Caco-2 (cell line): ENCODE measurements at regions not wholly inside any gene's neighbourhood (a gene's known extent, or its start where the extent isn't known, plus 50 kb on each side); places are given as distances from the start of the nearest gene placed in this dataset.

ENCODE experiments used
- BruUV-seq: library from RNA; stranded (reverse); fragments of 400-500 nt; replicated peaks from 2 replicates; lab custom pipeline; 2021; lab: Mats Ljungman, UMichigan
- CTCF ChIA-PET: fragments of 300-600 bp; sonication (Branson Sonifier 250); formaldehyde crosslinking; loops from one replicate; lab custom pipeline; 2022; ENCODE audit warnings: antibody characterized with exemption; lab: Charles Lee
- POLR2A ChIA-PET: fragments of 300-600 bp; sonication (Branson Sonifier 250); formaldehyde crosslinking; loops from one replicate; lab custom pipeline; 2022; ENCODE audit warnings: antibody characterized with exemption; lab: Charles Lee
- DNase-seq, 2 experiments: peaks; one replicate each; pipeline versions ENCODE4 v3.0.0 to v3.0.0-alpha.2; 2020 to 2022
- H3K27me3 ChIP-seq: replicated peaks from 2 replicates; pipeline ENCODE4 v1.6.0; 2011; ENCODE audit warnings: low read length; ENCODE audit not compliant: control insufficient read depth, insufficient read depth
- H3K36me3 ChIP-seq: 2 replicates; pipeline ENCODE4 v1.5.1; 2011; ENCODE audit warnings: low read length; ENCODE audit not compliant: control insufficient read depth, insufficient read depth
- H3K4me1 ChIP-seq: fragments of 250-450 bp; sonication (Bioruptor Pico); 2 replicates; pipeline ENCODE4 v1.5.1; 2020; ENCODE audit warnings: mild to moderate bottlenecking
- H3K4me3 ChIP-seq: 2 replicates; pipeline ENCODE4 v1.5.1; 2011; ENCODE audit warnings: low read depth, mild to moderate bottlenecking, control low read depth, low read length
- H3K9me3 ChIP-seq: fragments of 250-450 bp; sonication (Bioruptor Pico); 2 replicates; pipeline ENCODE4 v1.5.1; 2020; ENCODE audit warnings: mild to moderate bottlenecking, moderate library complexity
- H3K27ac Mint-ChIP-seq: one replicate; pipeline ENCODE4 v1.8.0; 2022; ENCODE audit warnings: mixed read lengths; ENCODE audit not compliant: unreplicated experiment
- H3K27me3 Mint-ChIP-seq: one replicate; pipeline ENCODE4 v1.8.0; 2022; ENCODE audit warnings: mixed read lengths; ENCODE audit not compliant: insufficient read depth, unreplicated experiment
- H3K36me3 Mint-ChIP-seq: one replicate; pipeline ENCODE4 v1.8.0; 2022; ENCODE audit warnings: mild to moderate bottlenecking, mixed read lengths; ENCODE audit not compliant: insufficient read depth, unreplicated experiment
- H3K4me1 Mint-ChIP-seq: one replicate; pipeline ENCODE4 v1.8.0; 2022; ENCODE audit warnings: low read depth, mixed read lengths; ENCODE audit not compliant: unreplicated experiment
- H3K4me3 Mint-ChIP-seq: one replicate; pipeline ENCODE4 v1.8.0; 2022; ENCODE audit warnings: mild to moderate bottlenecking, moderate library complexity, mixed read lengths; ENCODE audit not compliant: unreplicated experiment
- H3K9me3 Mint-ChIP-seq: one replicate; pipeline ENCODE4 v1.8.0; 2022; ENCODE audit warnings: mixed read lengths; ENCODE audit not compliant: unreplicated experiment
- intact Hi-C: fragments of 100-400 bp; cut with micrococcal nuclease; formaldehyde crosslinking; loops from one replicate; pipeline ENCODE4 v1.10.0; 2022; ENCODE audit not compliant: unreplicated experiment
- TF ChIP-seq, protein P1 (sequence below), 2 experiments: fragments of 200-600 bp in 1 of 2; IDR thresholded peaks; 1 replicate in 1 of 2; 2 replicates in 1 of 2; pipeline versions ENCODE4 v1.5.1 to v1.8.0; 2011 to 2022; ENCODE audit warnings: antibody characterized with exemption in 1 of 2, control low read depth in 1 of 2, inconsistent platforms in 1 of 2, low read depth in 1 of 2, low read length in 1 of 2, mild to moderate bottlenecking in 1 of 2, moderate library complexity in 1 of 2; ENCODE audit not compliant: insufficient read depth in 1 of 2, severe bottlenecking in 1 of 2, unreplicated experiment in 1 of 2

DNA sequence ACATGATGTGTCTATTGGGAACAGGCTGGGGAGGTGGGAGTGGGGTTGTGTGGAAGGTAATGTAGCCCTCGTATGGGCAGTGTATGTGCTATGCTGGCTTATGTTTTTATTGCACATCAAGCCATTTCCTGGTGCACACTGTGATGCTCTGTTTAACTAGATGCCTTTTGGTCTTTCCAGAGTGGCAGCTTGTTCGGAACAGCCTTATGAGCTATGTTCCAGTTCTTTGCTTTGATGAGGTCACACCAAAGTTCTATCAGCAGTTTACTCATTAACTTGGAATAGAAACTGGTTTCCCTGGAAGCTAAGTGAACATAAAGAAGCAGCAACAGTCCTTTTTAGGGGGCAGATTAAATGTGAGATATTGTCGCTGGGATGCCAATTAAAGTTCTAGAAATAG lies 133.9 kb downstream of the DIPK2A start:
- Mint-ChIP-seq H3K27ac (no peak overlapping the region), H3K9me3 (no peaks in the 10 kb centered on the region), H3K4me3 (no peak overlapping the region), H3K4me1 (no peaks in the 10 kb centered on the region), H3K36me3 (no peaks in the 10 kb centered on the region), H3K27me3 (no peaks in the 10 kb centered on the region)
- TF ChIP-seq, protein P1, sequence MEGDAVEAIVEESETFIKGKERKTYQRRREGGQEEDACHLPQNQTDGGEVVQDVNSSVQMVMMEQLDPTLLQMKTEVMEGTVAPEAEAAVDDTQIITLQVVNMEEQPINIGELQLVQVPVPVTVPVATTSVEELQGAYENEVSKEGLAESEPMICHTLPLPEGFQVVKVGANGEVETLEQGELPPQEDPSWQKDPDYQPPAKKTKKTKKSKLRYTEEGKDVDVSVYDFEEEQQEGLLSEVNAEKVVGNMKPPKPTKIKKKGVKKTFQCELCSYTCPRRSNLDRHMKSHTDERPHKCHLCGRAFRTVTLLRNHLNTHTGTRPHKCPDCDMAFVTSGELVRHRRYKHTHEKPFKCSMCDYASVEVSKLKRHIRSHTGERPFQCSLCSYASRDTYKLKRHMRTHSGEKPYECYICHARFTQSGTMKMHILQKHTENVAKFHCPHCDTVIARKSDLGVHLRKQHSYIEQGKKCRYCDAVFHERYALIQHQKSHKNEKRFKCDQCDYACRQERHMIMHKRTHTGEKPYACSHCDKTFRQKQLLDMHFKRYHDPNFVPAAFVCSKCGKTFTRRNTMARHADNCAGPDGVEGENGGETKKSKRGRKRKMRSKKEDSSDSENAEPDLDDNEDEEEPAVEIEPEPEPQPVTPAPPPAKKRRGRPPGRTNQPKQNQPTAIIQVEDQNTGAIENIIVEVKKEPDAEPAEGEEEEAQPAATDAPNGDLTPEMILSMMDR (IDR thresholded peaks at IDR 0.05; ENCODE audit: insufficient read depth in 1 of 2, low read depth in 1 of 2, low read length in 1 of 2, severe bottlenecking in 1 of 2, unreplicated experiment in 1 of 2): no peak
- Histone ChIP-seq H3K4me3 (no peak overlapping the region), H3K27me3 (no peaks in the 10 kb centered on the region), H3K9me3 (no peaks in the 10 kb centered on the region; the same call in 1 of the 2 replicates), H3K4me1 (peaks cover 28% of the 10 kb centered on the region), H3K36me3 (no peaks in the 10 kb centered on the region)
- peak; percentile 43 to 51 for DNase-seq
- intact Hi-C loops: no loop called here
- POLR2A ChIA-PET: no interaction called here
- no TSS peak for BruUV-seq
- CTCF ChIA-PET: no interaction called here

DNA sequence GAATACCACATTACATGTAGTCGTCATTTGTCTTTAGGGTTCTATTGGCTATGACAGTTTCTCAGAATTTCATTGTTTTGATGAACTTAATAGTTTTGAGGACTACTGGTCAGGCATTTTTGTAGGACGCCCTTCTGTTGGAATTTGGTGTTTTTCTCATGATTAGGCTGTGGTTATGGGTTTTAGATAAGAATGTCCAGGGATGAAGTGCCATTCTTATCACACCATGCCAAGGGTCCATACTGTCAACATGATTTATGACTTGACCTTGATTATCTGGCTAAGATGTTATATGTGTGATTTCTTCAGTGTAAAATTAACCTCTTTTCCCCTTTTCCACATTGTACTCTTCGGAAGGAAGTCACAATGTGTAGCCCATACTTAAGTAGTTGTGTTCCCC lies 135.3 kb downstream of the DIPK2A start:
- ChIA-PET POLR2A (no interaction called here), CTCF (no interaction called here)
- H3K27me3 Mint-ChIP-seq: no peaks in the 10 kb centered on the region
- intact Hi-C loops: no loop called here
- DNase-seq: no peak
- Histone ChIP-seq H3K4me1 (peaks cover 28% of the 10 kb centered on the region), H3K36me3 (no peaks in the 10 kb centered on the region), H3K27me3 (no peaks in the 10 kb centered on the region), H3K4me3 (no peak overlapping the region), H3K9me3 (no peaks in the 10 kb centered on the region; the same call in 1 of the 2 replicates)
- no peaks in the 10 kb centered on the region for H3K9me3 Mint-ChIP-seq
- H3K4me3 Mint-ChIP-seq: no peak overlapping the region
- no TSS peak for BruUV-seq
- TF ChIP-seq, protein P1 (IDR thresholded peaks at IDR 0.05; ENCODE audit: insufficient read depth in 1 of 2, low read depth in 1 of 2, low read length in 1 of 2, severe bottlenecking in 1 of 2, unreplicated experiment in 1 of 2): no peak
- no peaks in the 10 kb centered on the region for H3K36me3 Mint-ChIP-seq
- H3K4me1 Mint-ChIP-seq: no peaks in the 10 kb centered on the region
- H3K27ac Mint-ChIP-seq: no peak overlapping the region

DNA sequence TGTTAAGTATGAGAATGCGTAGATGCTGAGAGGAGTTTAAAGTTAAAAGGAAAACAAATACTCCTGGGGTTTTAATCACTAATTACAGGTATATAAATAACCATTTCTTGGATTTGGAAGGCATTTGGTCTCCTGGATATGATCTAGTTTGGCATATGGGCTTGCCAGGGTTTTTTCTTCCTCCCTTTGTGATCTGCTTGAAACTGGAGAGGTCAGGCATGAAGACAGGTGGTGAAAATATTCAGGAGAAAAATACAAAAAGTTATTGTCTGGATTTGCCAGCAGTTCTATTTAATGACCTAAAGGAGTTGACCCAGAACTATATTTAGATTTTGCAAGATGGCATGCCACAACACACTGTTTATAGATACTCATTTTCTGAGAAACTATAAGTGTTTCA lies 136.3 kb downstream of the DIPK2A start:
- no TSS peak for BruUV-seq
- Mint-ChIP-seq H3K36me3 (no peaks in the 10 kb centered on the region), H3K9me3 (no peaks in the 10 kb centered on the region), H3K27ac (no peak overlapping the region), H3K4me1 (no peaks in the 10 kb centered on the region), H3K27me3 (no peaks in the 10 kb centered on the region), H3K4me3 (no peak overlapping the region)
- POLR2A ChIA-PET: no interaction called here
- Histone ChIP-seq H3K4me1 (peaks cover 28% of the 10 kb centered on the region), H3K9me3 (no peaks in the 10 kb centered on the region; the same call in 1 of the 2 replicates), H3K36me3 (no peaks in the 10 kb centered on the region), H3K4me3 (no peak overlapping the region), H3K27me3 (no peaks in the 10 kb centered on the region)
- TF ChIP-seq, protein P1 (IDR thresholded peaks at IDR 0.05; ENCODE audit: insufficient read depth in 1 of 2, low read depth in 1 of 2, low read length in 1 of 2, severe bottlenecking in 1 of 2, unreplicated experiment in 1 of 2): no peak
- CTCF ChIA-PET: no interaction called here
- DNase-seq: no peak
- intact Hi-C loops: no loop called here
